Kidney tubule cell (primary cell): ENCODE measurements at regions not wholly inside any gene's neighbourhood (a gene's known extent, or its start where the extent isn't known, plus 50 kb on each side); places are given as distances from the start of the nearest gene placed in this dataset.

Source experiments
- DNase-seq: peaks from one replicate; pipeline ENCODE4 v3.0.0-alpha.2; 2018; ENCODE audit warnings: low spot score

- no peak for DNase-seq
Measured at GRCh38 chr2:14684516-14684915, 52.0 kb downstream of the LRATD1 start.

- DNase-seq = no peak
Measured at GRCh38 chr2:14690926-14691325, 58.4 kb downstream of the LRATD1 start.

- DNase-seq = no peak
Measured at GRCh38 chr2:14693874-14694273, 61.4 kb downstream of the LRATD1 start.

DNA sequence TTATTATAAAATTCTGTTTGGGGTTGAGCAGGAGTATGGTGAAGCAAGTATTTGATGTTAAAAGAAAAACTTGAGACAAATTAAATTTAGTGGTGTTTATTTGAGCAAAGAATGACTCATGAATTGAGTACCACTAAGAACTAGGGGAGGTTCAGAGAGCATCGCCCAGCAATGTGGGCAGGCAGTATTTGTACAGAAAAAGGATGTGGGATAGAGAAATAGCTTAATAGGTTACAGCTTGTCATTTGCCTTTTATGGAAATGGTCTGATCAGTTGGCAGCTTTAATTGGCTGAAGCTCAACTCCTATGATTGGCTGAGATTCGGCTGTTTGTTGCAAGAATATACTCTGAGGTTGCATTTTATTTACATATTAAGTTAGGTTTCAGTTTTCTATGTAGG is 68.2 kb downstream of the LRATD1 start:
- peak; percentile 6 for DNase-seq

DNA sequence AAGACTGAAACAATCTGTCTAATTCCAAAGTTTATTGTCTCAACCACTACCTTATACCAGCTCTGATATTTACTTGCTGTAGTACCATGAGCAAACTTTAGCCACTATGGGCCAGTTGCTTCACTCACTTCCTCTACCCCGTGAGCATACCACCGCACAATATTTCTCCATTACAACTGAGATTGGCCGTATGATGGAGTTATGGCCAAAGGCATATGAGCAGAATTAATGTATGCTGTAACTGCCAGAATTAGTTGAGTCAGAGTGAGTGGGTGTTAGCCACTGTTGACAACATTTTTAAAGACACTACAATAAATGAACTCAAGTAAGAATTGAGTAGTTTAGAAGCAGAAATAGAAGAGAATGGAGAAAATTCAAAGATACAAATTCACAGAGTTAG is 69.7 kb downstream of the LRATD1 start:
- no peak for DNase-seq

DNA sequence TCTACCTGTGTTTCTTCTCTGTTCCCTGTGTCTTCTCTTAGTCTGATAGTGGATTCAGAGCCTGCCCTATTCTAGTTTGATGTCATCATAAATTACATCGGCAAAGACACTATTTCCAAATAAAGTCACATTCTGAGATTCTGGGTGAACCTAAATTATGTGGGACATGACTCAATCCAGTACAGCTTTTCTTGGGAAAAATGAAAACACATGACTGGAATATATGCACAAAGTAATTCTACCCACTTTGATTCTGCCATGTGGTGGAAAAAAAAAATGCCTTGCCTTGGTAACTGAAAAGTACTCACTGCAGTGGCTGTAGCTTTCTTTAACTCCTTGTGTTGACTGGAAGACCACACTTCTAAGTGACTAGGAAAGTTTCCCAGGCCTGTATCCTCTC is 73.7 kb downstream of the LRATD1 start:
- no peak for DNase-seq

DNA sequence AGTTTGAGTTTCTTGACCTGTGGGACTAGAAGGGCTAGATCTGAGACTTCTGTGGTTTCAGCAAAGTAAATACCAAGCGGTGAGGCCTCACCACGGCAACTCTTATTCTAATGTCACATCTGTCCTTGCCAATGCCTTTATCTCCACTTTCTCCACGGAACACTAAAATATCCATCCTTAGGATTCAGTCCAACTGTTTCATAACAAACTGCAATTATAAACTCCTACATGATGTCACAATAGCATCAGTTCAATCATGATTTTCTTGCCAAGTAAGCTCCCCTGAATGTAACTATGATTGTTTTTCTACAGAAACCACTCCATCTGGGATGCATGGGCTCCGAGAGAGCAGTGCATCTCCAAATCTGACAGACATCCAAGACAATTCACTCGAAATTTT is 79.6 kb downstream of the LRATD1 start:
- DNase-seq = no peak

DNA sequence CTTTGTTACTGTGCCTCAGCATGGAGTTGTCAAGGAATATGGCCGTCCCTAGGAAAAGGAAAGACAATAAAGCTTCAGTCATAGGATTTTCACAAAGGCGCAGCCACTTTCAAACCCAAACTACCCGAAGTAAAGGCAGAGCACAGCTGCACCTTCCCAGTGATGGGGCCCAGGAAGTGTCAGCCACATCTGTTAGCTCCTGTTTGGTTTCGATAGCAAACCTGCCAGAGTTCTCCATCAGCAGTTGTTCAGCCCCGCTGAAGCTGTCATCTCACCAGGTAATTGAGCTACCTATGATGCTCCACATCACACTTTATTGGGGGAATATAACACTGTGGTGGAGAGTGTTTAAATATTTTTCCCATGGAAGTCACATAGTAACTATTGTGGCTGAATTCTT is 80.7 kb downstream of the LRATD1 start:
- DNase-seq = no peak

GRCh38 chr2:14715600-14715999 is 83.1 kb downstream of the LRATD1 start:
- no peak for DNase-seq

DNA sequence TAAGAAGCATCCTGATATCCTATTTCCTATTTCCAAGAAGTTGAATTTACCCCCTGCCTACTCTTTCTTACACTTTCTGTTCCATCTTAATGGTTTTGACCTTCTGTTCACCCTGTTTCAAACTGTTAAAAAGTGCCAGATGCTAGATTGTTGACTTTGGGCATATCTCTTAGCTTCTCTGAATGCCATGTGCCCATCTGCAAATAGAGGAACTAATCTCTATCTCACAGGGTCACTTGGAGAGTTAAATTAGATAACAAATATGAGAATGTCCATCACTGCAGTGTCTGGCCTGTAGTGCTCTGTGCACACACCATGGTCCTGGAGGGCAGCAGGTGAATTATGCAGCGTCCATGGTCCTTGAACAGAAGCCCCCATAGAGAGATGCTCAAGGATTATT is 83.8 kb downstream of the LRATD1 start:
- no peak for DNase-seq

- no peak for DNase-seq
Measured at GRCh38 chr2:14717131-14717530, 84.6 kb downstream of the LRATD1 start.

DNA sequence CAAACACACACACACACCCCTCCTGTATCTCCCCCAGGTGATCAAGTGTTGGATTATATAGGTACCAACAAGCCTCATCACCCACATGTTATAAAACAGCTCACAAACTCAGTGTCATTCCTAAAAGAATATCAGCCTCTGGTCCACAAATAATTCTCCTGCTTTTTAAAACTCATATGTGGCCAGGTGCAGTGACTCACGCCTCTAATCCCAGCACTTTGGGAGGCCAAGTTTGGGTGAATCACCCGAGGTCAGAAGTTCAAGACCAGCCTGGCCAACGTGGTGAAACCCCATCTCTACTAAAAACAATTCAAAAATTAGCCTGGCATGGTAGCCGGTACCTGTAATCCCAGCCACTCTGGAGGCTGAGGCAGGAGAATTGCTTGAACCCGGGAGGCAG is 87.8 kb downstream of the LRATD1 start:
- DNase-seq = peak; percentile 43

DNA sequence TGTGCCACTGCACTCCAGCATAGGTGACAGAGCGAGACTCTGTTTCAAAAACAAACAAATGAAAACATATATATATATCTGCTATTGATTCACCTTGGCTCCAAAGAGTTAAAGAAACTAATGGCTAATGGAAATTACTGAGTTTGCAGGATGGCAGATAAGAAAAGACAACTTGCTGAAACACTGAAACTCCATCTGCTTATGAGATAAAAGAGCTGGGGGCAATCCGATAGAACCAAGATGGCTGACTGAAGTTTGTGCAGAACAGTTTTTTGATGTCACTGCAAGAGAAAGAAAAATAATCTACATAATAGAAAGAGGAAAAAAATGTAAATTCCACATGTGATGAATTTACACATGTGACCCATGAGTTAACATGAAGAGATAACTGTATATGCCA is 88.2 kb downstream of the LRATD1 start:
- no peak for DNase-seq

DNA sequence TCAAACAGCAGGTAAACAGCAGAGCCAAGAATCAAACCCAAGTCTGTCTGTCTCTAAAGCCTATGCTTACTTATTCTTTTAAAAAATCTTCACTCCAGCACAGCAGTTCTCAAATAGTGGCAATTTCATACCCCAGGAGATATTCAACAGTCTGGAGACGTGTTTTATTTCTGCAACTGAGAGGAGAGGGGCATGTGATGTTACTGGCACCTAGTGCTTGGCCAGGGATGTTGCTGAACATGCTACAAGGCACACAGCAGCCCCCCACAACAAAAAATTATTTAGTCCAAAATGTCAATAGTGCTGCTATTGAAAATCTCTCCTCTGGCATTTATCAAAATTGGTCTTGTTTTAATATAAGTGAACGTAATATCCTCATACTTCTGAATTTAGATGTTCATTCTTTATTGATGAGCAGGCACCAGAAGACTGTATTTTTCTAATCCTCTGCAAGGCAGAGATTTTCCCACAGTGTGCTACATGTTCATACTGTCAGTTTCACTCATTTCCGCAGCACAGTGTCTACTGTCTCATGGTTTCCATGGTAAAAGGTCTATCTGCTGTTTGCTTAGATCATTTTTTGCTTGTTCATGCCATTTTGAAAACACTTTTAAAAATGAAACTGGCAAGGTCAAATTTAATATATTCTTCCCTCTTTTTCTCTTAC is 90.5 kb downstream of the LRATD1 start:
- no peak for DNase-seq

DNA sequence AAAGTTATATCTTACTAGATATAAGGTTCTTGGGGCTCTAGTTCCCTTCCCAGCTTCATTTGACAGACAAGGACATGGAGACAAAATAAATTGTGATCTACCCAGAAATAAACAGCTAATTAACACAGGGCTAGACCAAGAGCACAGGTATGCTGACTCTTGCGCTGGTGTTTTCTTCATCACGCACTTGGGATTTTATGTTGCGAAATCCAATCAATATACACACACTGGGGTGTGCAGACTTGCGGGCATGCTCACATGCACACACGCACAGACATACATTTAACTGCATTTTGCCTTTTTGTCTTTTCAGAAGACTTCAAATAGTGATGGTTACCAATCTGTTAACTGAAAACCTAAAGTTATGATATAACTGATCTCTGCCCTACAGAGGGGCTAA is 91.2 kb downstream of the LRATD1 start:
- DNase-seq = no peak

DNA sequence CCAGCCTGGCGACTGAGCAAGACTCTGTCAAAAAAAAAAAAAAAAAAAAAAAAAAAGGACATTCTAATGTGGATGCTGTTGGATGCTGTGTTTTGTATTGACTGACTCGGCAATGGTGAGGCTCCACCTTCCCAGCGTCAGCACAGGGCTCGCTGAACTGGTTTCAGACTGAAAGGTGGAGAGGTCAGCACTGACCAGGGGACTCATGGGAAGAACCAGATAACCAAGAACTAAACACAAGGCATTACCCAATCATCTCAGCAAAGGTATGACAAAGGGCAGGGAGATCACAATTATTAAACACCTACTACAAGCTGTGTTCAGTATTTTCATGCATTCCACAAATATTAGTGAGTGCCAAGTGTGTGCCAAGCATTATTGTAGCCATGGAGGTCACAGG is 103.2 kb downstream of the LRATD1 start:
- DNase-seq = no peak

DNA sequence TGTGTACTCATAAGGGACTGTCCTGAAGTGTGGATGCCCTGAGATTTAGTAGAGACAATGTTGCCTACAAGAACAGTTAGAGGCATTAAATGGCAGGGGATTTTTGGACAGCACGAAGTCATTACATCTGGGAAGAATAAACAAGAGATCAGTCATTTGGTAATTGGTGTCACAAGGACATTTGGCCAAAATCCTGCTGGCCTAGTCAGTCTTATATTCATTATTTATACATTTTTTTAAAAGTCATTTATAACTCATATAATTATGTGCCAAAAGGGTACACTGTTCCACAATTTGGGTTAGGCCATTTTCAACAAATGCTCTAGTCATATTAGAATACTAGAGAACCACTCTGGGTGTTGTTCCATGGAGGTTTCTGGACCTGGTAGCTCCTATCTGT is 104.7 kb downstream of the LRATD1 start:
- no peak for DNase-seq

GRCh38 chr2:14743861-14744260 is 111.3 kb downstream of the LRATD1 start:
- DNase-seq = no peak

GRCh38 chr2:14745288-14746076 is 113.0 kb downstream of the LRATD1 start:
- no peak for DNase-seq

GRCh38 chr2:14746133-14746532 is 113.6 kb downstream of the LRATD1 start:
- no peak for DNase-seq

DNA sequence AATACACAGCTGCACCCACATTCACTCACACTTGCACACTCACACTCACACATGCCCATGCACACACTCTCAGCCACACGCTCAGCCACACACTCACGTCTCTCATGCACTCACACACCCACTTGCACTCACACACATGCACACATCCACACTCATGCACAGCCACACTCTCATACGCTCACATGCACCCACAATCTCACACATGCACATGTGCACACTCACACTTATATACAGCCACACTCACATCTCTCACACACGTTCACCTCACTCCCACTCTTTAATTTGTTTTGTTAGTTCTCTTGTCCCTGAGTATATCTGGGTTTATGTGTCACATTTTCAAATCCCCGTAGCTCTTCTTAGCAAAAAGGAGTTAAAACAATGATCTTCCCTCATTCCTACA is 114.9 kb downstream of the LRATD1 start:
- DNase-seq = no peak

DNA sequence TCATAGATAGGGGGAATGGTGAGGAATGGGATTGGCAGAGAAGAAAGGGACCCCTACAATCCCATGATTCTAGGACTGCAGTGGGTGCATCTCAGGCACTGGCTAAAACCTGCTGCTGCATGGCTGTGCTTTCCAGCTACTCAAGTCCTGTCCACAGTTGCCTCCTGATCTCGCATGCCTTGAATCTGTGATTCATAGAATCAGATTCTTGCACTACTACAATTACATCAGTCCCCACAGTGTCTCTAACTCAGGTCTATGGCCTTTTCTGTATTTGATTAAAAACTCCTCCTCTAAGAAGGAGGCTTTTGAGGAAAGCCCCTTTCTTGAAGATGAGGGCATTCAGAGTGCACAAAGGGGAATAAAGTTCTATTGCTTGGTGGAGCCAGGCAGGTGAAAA is 117.4 kb downstream of the LRATD1 start:
- DNase-seq = peak; percentile 58

DNA sequence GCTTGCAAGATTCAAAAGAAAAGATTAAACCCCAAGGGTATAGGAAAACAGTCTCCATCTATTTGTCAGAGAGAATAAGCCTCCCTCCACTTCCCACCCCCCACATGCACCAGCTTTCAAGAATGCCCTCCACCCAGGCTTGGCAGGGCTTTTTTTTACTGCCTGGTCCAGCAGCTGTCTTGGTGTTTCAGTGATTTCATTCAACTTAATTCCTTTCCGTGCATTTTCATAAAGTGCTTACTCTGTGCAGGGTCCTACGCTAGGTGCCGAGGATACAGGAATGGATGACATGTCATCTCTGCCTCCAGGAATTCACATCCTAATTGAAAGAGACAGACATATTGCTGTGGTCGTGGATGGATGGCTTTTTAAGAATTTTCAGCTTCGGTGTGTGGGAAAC is 117.9 kb downstream of the LRATD1 start:
- no peak for DNase-seq

DNA sequence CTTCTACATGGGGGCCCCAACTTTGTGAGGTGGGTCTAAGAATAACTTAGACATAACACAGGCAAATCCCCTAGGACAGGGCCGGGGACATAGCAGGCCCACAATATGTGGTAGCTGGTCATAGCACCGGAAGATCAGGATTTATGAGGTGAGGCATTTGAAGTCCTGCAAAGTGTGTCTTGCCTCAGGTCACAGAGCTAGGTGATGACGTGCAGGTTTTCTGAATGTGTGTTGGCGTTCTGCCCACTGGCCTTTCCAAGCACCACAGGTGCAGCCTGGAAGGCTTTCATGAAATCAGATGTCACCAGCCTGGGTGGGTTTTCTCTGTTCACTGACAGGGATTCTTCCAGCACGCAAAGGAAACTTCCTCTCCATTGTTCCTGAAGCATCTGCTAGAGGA is 119.1 kb downstream of the LRATD1 start:
- peak; percentile 66 for DNase-seq
